ENCODE measurements at regions not wholly inside any gene's neighbourhood (a gene's known extent, or its start where the extent isn't known, plus 50 kb on each side); places are given as distances from the start of the nearest gene placed in this dataset.

DNA sequence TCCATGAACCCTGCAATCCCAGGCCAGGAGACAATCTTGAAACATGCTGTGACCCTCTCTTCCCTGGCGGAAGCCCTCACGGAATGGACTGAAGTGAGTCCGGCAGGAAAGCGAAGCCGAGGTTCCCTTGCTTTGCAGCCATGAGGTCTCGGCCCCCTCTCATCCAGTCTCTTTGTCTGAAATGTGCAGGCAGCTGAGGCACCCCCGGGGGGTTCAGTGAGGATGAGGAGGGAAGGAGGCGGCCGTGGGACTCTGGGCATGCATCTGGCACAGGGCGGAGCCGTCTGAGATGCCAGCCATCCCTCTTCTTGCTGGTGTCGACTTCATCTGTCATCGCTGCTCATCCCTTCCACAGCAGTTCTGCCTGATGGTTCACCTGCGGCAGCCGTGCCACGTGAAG is 1485.7 kb downstream of the BRD1 start:
- no peak for TF ChIP-seq EZH2phosphoT487 (IDR thresholded peaks at IDR 0.05; ENCODE audit: borderline replicate concordance, low read length)
- TF ChIP-seq, protein P1, sequence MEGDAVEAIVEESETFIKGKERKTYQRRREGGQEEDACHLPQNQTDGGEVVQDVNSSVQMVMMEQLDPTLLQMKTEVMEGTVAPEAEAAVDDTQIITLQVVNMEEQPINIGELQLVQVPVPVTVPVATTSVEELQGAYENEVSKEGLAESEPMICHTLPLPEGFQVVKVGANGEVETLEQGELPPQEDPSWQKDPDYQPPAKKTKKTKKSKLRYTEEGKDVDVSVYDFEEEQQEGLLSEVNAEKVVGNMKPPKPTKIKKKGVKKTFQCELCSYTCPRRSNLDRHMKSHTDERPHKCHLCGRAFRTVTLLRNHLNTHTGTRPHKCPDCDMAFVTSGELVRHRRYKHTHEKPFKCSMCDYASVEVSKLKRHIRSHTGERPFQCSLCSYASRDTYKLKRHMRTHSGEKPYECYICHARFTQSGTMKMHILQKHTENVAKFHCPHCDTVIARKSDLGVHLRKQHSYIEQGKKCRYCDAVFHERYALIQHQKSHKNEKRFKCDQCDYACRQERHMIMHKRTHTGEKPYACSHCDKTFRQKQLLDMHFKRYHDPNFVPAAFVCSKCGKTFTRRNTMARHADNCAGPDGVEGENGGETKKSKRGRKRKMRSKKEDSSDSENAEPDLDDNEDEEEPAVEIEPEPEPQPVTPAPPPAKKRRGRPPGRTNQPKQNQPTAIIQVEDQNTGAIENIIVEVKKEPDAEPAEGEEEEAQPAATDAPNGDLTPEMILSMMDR (IDR thresholded peaks at IDR 0.05; ENCODE audit: low read depth, low read length, poor library complexity, severe bottlenecking), result no peak
- no peak overlapping the region for H3K4me2 ChIP-seq (ENCODE audit: low read length)

DNA sequence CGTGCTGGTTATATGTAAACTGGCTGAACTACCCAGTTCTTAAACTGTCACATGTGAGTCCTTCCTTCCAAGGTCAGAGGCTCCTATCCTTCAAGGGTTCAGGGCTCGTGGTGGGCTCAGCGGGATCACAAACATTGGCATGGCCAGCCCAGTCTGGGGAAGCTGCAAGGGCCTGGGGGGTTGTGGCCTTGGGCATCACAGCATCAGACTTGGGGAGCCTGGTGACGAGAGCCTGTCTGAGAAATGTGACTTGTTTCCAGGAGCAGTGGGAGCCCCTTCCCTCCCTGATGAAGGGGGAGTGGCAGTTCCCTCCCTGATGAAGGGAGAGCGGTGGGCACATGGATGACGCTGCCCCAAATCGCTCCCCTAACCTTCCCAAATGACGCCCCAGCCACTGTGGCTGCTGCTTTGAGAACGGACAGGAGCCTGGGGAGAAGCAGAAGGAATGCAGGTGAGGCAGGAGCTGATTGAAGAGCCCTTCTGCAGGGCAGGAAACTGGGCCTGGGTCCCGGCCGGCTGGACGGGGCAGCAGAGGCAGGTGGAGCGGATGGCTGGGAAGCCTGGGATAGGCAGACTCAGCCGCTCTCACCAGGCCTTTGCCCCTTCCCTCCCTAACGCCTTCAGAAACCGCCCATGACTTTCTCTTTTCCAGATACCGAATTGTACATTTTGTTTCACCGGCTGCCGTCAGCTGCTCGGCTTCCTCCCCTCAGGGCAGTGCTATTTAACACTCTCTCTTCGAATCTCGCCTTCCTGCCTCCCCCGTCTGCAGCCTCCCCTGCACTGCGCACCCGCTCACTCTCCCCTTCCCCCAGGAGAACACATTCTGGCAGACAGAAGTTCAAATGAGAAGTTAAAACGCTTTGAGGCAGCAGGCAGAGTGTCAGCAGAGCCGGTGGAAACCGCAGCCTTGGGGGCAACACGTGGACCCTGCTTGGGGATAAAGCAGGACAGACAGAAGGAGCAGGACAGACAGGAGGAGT is 1486.7 kb downstream of the BRD1 start:
- Histone ChIP-seq H3K9me3 (ENCODE audit: control insufficient read depth, insufficient read depth, low read length) (no peaks in the 10 kb centered on the region), H4K20me1 (ENCODE audit: control insufficient read depth, insufficient read depth, low read depth, low read length) (no peaks in the 10 kb centered on the region), H3K27ac (ENCODE audit: low read depth, low read length) (no peak overlapping the region), H3K9me2 (replicated peaks; ENCODE audit: control insufficient read depth, low read length) (no peaks in the 10 kb centered on the region), H3K79me2 (ENCODE audit: control insufficient read depth, low read length) (no peaks in the 10 kb centered on the region), H3K4me2 (ENCODE audit: low read length) (no peak overlapping the region), H3K27me3 (ENCODE audit: control insufficient read depth, low read length) (no peaks in the 10 kb centered on the region), H3F3A (ENCODE audit: control insufficient read depth, insufficient read depth) (no peaks in the 10 kb centered on the region), H3K4me3 (ENCODE audit: low read length) (no peak overlapping the region), H3K4me1 (ENCODE audit: control insufficient read depth, low read length) (no peaks in the 10 kb centered on the region), H3K36me3 (ENCODE audit: control insufficient read depth, low read length) (no peaks in the 10 kb centered on the region)
- TF ChIP-seq, protein P1 (IDR thresholded peaks at IDR 0.05; ENCODE audit: low read depth, low read length, poor library complexity, severe bottlenecking), result no peak
- no peak for TF ChIP-seq EZH2phosphoT487 (IDR thresholded peaks at IDR 0.05; ENCODE audit: borderline replicate concordance, low read length)

More for the DNA sequence above, 1485.7 kb downstream of the BRD1 start:
- H3K4me1 ChIP-seq (ENCODE audit: control insufficient read depth, low read length), result no peaks in the 10 kb centered on the region
- H3K79me2 ChIP-seq (ENCODE audit: control insufficient read depth, low read length), result no peaks in the 10 kb centered on the region
- no peaks in the 10 kb centered on the region for H3K9me3 ChIP-seq (ENCODE audit: control insufficient read depth, insufficient read depth, low read length)
- no peak overlapping the region for H3K4me3 ChIP-seq (ENCODE audit: low read length)
- H3K36me3 ChIP-seq (ENCODE audit: control insufficient read depth, low read length), result no peaks in the 10 kb centered on the region
- H4K20me1 ChIP-seq (ENCODE audit: control insufficient read depth, insufficient read depth, low read depth, low read length), result no peaks in the 10 kb centered on the region
- H3K9me2 ChIP-seq (replicated peaks; ENCODE audit: control insufficient read depth, low read length), result no peaks in the 10 kb centered on the region
- no peak overlapping the region for H3K27ac ChIP-seq (ENCODE audit: low read depth, low read length)
- no peaks in the 10 kb centered on the region for H3F3A ChIP-seq (ENCODE audit: control insufficient read depth, insufficient read depth)
- H3K27me3 ChIP-seq (ENCODE audit: control insufficient read depth, low read length), result no peaks in the 10 kb centered on the region

DNA sequence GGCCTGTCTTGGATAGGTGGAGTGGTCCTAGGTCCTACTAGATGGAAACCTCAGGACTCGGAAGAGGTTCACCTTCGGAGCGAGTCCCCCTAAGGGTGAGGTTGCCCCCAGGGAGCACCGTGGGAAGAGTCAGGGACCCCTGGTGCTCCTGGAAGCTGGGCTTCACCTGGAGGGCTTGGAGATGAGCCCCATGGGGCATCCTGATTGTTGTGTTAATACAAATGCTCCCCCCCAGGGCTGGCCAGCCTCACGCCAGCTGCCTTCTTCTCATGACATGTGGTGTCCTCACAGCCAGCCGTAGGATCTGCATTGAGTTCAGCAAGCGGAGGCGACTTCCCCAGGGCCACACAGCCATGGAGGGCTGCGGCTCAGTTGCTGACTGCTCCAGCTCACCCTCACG is 1487.5 kb downstream of the BRD1 start:
- H3K79me2 ChIP-seq (ENCODE audit: control insufficient read depth, low read length), result no peaks in the 10 kb centered on the region
- H3K4me1 ChIP-seq (ENCODE audit: control insufficient read depth, low read length), result no peaks in the 10 kb centered on the region
- no peaks in the 10 kb centered on the region for H3F3A ChIP-seq (ENCODE audit: control insufficient read depth, insufficient read depth)
- TF ChIP-seq, protein P1 (IDR thresholded peaks at IDR 0.05; ENCODE audit: low read depth, low read length, poor library complexity, severe bottlenecking), result no peak
- TF ChIP-seq EZH2phosphoT487 (IDR thresholded peaks at IDR 0.05; ENCODE audit: borderline replicate concordance, low read length), result no peak
- H3K4me3 ChIP-seq (ENCODE audit: low read length), result no peak overlapping the region
- no peaks in the 10 kb centered on the region for H3K36me3 ChIP-seq (ENCODE audit: control insufficient read depth, low read length)
- H3K9me3 ChIP-seq (ENCODE audit: control insufficient read depth, insufficient read depth, low read length), result no peaks in the 10 kb centered on the region
- no peaks in the 10 kb centered on the region for H3K9me2 ChIP-seq (replicated peaks; ENCODE audit: control insufficient read depth, low read length)
- no peaks in the 10 kb centered on the region for H4K20me1 ChIP-seq (ENCODE audit: control insufficient read depth, insufficient read depth, low read depth, low read length)
- H3K27me3 ChIP-seq (ENCODE audit: control insufficient read depth, low read length), result no peaks in the 10 kb centered on the region
- no peak overlapping the region for H3K27ac ChIP-seq (ENCODE audit: low read depth, low read length)
- no peak overlapping the region for H3K4me2 ChIP-seq (ENCODE audit: low read length)
